Fibroblast of pulmonary artery (primary cell): ENCODE measurements at regions not wholly inside any gene's neighbourhood (a gene's known extent, or its start where the extent isn't known, plus 50 kb on each side); places are given as distances from the start of the nearest gene placed in this dataset.

Source experiments
- DNase-seq: peaks from one replicate; pipeline ENCODE4 v3.0.0-alpha.2; 2010; ENCODE audit warnings: low read depth
- H3K4me3 ChIP-seq: replicated peaks from 2 replicates; pipeline ENCODE4 v1.5.1; 2011; ENCODE audit warnings: low read depth, mild to moderate bottlenecking, control low read depth, low read length, moderate library complexity
- TF ChIP-seq, protein P1 (sequence below): IDR thresholded peaks from 2 replicates; pipeline ENCODE4 v1.5.1; 2011; ENCODE audit warnings: mild to moderate bottlenecking, control low read depth, low read length, inconsistent platforms; ENCODE audit errors: missing control alignments

GRCh38 chr1:4393191-4393590 lies 261.2 kb upstream of the AJAP1 start:
- DNase-seq, result no peak

DNA sequence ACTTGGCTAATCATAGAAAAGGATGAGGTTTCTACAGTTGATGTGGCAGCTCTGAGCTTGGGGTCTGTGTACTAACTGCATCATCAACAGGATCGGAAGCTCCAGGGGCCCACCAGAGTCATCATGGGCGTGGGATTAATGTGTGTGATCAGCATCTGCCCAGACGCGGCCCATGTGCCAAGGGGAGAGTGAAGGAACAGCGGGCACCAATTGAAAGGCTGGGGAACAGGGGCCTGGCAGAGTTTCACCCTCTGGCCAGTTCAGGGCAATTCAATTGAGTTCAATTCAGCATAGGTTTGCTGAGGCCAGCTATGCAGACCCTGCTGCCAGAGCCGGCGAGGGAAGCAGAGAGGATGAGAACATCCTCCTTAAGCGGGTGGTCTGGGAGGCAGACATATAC lies 260.0 kb upstream of the AJAP1 start:
- H3K4me3 ChIP-seq, result no peak overlapping the region
- no peak for DNase-seq
- TF ChIP-seq, protein P1, sequence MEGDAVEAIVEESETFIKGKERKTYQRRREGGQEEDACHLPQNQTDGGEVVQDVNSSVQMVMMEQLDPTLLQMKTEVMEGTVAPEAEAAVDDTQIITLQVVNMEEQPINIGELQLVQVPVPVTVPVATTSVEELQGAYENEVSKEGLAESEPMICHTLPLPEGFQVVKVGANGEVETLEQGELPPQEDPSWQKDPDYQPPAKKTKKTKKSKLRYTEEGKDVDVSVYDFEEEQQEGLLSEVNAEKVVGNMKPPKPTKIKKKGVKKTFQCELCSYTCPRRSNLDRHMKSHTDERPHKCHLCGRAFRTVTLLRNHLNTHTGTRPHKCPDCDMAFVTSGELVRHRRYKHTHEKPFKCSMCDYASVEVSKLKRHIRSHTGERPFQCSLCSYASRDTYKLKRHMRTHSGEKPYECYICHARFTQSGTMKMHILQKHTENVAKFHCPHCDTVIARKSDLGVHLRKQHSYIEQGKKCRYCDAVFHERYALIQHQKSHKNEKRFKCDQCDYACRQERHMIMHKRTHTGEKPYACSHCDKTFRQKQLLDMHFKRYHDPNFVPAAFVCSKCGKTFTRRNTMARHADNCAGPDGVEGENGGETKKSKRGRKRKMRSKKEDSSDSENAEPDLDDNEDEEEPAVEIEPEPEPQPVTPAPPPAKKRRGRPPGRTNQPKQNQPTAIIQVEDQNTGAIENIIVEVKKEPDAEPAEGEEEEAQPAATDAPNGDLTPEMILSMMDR, result no peak

More at GRCh38 chr1:4393191-4393590, 261.2 kb upstream of the AJAP1 start:
- H3K4me3 ChIP-seq, result no peak overlapping the region
- TF ChIP-seq, protein P1, result no peak

DNA sequence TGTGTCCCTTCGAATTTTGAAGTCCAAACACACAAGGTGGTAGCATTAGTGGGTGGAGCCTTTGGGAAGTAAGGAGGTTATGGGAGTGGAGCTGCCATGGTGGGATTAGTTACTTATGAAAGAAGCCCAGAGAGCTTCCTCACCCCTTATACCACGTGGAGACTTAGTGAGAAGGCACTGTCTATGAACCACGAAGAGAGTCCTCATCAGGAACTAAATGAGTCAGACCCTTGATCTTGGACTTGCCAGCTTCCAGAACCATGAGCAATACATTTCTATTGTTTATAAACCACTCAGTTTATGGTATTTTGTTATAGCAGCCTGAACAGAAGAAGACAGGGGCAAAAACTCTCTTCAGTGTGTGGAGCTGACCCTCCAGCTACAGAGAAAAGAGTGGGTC lies 259.3 kb upstream of the AJAP1 start:
- TF ChIP-seq, protein P1, result no peak
- no peak for DNase-seq
- H3K4me3 ChIP-seq, result no peak overlapping the region

DNA sequence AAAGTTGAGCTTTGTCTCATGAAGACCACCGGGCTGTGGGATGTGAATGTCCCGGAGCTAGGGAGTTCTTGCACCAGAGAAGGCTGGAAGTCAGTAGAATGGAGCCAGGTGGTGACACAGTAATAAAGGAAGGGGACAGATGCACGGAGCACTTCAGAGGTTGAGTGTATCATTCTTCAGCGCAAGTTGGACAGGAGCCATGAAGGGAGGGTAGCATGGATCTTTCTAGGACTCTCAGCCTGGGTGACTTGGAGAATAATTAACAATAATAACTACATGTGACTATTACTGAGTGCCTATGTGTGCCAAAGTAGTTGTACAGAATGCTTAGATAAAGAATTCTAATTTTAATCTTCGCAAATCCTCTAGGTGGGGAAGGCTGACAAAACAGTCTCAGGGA lies 258.7 kb upstream of the AJAP1 start:
- TF ChIP-seq, protein P1, result no peak
- DNase-seq, result no peak
- no peak overlapping the region for H3K4me3 ChIP-seq

DNA sequence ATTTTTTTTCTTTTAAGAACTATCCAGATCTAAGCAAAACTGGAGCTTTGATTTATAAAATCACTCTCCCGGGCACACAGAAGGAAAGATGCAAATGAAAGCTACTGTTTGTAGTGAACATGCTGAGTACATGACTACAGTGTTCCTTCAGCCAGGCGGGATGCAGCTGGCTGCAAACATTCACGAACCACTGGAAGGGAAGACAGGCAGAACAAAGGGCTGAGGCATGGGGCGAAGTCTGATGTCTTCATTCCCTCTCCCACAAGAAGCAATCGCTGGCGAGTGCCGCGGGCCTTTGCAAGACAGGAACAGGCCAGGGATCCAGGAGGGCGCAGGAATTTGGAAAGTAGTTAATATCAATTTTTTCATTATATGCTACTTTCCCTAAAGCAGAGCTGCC lies 257.9 kb upstream of the AJAP1 start:
- TF ChIP-seq, protein P1, result no peak
- H3K4me3 ChIP-seq, result no peak overlapping the region
- DNase-seq, result no peak

- H3K4me3 ChIP-seq, result no peak overlapping the region
- no peak for DNase-seq
Observed at GRCh38 chr1:4397196-4397595, 257.2 kb upstream of the AJAP1 start.

GRCh38 chr1:4402032-4402431 lies 252.4 kb upstream of the AJAP1 start:
- H3K4me3 ChIP-seq, result no peak overlapping the region
- DNase-seq, result no peak
- TF ChIP-seq, protein P1, result no peak

More at GRCh38 chr1:4397196-4397595, 257.2 kb upstream of the AJAP1 start:
- TF ChIP-seq, protein P1, result no peak
